ENCODE measurements at regions not wholly inside any gene's neighbourhood (a gene's known extent, or its start where the extent isn't known, plus 50 kb on each side); places are given as distances from the start of the nearest gene placed in this dataset.

DNA sequence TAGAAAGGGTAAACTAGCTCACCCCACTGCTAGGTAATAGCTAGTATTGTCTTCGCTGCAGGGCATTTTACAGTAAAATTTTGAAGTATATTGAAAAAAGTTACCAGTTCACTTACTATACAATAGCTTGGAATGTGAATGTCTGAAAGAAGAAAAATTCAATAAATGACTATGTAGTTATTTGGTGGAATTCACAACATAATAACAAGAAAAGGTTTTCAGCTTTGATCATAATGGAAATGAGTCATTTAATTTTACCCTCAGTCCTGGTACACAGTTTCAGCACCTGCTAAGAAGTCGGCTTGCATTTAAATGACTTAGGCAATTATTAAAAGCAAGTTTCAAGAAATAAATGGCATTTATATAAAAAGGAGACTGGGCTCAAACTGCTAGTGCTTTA lies 90.4 kb downstream of the NUP35 start:
- no peak for DNase-seq

DNA sequence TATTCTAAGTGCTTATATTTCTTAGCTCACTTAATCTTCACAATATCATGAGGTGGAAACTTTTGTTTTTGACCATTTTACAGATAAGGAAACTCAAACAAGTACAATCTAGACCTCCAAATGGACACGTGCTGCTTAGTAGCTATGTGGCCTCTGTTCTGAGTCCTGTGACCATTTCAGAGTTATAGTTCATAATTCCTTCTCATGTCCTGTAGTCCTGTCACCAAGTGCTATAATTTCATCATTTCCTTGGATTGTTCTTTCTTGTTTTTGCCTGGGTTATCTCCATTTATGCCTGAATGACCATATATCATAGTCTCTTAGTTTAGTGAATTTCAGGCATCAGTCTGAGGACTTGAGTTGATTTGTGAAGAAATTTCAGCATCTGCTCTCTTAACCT lies 91.7 kb downstream of the NUP35 start:
- DNase-seq, result no peak

DNA sequence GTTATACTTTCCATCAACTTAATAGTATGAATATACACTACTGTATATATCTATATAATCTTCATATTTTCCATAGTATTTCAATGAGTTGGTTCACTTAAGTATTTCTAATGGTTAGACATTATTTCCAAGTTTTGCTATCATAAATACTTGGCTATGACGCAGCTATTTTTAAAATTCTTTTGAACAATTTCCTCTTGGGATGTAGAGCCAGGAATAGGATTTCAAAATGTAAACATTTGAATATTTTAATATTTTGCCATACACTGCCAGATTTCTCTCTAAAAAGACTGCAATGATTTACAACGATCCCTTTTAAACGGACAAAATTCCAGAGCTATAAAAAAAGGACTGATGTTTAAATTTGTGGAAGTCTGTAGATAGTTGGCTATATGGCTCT lies 95.6 kb downstream of the NUP35 start:
- DNase-seq, result no peak

DNA sequence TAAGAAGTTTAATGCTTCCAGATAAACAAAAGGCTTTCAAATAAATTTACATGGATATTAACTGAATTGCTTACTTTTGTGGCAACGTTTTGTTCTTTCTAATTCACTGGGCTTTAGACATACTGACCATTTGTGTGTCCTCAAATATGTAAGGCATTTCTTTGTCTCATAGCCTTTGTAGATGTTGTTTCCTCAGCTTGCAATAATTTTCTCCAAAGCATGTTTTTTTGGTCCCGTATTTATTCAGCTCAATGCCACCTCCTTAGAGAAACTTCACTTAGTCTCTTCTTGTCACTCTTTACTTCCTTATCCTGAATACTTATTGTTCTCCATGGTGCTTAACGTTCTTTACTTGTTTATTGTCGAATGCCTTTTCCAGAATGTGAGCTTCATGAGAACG lies 98.5 kb downstream of the NUP35 start:
- no peak for DNase-seq

DNA sequence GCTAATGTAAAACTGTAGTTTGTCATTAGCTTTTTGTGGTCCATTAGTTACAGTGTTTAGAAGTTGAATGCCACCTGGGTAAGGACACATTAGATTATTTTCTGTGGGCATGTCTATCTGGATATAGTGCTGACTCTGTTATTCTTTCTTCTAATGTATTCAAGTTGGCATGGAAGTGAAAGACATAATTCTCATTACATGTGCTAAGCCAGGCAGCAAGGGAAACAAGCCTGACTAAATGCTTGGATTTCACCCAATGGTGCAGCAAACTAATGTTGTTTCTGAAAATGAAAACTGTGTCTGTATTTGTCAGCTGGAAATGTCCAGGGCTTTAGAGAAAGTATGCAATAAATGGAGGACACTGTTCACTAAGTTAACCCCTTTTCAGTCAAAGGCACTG lies 100.7 kb downstream of the NUP35 start:
- no peak for DNase-seq

DNA sequence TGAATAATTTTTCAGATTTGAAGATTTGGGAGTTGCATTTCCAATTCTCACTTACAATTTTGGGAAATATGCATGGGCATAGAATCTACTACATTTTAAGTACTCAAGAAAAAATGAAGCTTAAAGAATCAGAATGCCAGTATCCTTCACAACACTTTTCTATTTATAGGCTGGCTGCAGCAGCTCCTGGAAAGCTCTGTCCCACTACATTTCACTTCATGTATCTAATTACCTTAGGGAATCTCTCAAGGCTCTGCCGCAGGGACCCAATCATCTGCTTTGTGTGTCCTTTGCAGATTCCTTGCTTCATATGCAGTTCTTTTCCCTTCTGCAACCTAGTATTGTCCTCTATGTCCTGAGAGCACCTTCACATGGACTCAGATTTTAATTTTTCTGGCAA lies 102.9 kb downstream of the NUP35 start:
- no peak for DNase-seq

DNA sequence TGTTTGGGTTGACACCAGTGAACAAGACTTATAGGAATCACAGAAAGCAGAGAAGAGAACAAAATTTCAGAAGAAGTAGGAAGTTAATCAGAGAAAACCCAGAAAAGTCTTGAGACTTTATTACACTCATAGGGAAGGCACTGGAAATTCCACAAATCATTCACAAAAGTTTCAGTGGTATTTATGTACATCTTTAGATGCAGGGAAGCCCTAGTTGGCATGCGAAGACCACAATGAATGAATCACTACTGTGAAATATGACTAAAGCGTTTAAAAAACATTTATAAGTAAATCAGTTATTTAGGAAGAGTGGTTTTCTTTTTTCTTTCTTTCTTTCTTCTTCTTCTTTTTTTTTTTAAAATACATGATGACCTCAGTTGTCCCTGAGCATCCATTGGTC lies 105.1 kb downstream of the NUP35 start:
- DNase-seq, result no peak

DNA sequence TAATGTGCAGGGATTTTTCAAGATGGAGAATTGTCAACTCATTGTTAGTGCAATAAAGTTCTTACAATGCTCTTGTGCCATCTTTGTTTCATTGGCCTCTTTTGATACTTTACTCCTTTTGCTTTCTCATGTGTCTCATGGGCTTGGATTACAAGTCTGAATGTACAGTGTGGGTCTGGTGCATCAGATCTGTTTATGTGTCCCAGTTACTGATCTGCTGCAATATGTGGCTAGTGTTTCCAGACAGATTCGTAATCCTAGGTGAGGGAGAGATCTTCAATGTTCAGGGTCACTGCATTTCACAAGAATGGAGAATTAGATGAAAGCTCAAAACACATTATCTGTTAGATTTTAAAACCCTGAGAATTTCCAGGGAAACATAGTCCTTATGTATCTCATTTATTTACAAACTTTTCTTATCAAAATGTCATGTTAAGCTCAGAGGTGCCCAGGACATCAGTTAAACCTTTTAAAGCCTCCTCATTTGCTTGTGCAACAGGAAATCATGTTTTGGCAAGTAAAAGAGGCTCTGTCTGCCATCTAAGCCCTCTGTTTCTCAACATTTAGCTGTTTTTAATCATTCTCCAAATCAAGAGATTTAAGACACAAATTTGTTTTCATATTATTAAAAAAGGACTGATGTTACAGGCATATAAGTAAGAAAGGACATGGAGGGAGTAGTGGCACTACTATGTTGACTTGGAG lies 108.1 kb downstream of the NUP35 start:
- DNase-seq, result no peak

DNA sequence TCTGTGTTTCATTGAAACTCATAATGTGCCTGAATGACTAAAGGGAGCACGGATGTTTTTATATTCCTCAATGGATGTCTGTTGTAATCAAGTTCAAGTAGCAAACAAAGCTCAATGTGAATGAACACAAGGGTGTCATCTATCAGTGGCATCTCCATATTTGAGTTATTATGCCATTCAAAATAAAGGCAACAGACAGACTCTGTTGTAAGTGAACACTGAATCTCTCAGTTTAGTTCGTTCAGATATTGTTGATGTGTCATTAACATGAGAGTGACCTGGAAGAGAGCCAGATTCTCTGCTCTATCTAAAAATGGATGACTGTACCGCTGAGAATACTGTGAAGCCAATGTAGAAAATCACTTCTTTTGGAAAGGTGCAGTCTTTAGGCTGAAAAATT lies 118.7 kb downstream of the NUP35 start:
- no peak for DNase-seq

DNA sequence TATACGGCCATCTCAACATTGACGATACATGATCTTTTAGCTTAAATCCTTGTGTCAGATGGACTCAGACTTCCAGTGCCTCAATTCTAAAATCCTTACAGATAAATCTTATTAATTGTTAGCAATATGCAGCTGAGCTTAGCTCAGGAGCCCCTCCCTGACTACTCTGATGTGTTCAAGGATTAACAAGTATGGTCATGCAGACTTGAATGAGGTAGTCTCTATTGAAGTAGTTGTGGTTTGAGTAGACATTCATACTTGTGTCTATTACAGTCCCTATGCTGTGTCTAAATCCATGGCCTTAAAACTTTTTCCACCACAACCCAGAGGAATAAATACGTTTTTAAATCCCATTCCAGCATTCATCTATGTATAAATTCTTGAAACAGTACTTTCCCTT lies 119.5 kb downstream of the NUP35 start:
- no peak for DNase-seq

DNA sequence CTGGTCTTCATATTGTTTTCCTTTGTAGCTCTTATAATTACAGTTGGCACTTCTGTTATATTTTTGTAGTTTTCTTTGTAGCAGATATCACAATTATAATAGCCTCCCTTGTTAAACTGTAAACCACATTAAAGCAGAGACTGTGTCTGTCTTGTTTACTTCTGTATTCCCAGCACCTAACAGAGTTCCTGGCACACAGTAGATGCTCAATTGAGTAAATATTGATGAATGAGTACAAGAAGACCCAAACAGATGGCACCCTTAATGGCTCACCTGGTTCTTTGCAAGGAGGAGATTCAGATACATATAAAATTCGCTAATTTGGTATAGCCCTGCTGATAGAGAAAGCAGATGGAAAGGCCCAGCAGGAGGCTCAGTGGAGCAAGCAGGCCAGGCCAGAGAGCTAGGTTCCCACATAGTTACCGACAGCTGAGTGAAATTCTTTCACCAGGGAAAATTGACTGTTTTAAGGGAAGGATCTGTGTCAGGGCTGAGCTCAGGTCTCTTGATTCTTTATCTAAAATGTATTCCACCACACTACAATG lies 120.1 kb downstream of the NUP35 start:
- no peak for DNase-seq

DNA sequence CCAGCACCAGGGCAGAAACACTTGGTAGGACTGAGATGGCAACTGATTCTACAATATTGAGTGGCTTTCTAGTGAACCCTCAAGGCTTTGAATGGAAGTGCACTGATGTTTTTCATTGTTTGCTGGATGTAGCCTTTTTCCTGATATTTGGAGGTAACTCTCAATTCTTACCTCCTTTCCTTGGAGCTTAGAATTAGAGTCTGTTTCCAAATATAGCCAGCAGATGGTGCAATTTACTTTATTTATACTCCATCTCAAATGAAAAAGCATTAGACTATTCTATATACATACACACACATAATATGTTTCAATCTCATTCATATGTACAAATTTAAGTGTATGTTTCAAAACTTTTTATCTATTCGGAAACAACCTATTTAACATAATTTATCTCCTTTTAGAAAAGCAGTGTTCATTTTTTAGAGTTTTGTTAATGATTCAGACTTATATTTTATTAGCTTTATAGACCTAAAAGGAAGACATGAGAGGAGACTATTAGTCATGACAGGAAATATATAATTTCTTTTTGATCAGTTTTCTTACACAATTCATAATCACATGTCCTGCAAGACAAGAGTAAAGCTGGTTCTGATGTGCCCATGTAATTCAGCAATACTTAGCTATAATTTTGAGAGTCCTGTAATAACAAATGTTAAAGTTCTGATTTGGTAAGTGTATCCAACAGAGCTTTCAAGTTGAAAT lies 124.8 kb downstream of the NUP35 start:
- DNase-seq, result peak; percentile 12

DNA sequence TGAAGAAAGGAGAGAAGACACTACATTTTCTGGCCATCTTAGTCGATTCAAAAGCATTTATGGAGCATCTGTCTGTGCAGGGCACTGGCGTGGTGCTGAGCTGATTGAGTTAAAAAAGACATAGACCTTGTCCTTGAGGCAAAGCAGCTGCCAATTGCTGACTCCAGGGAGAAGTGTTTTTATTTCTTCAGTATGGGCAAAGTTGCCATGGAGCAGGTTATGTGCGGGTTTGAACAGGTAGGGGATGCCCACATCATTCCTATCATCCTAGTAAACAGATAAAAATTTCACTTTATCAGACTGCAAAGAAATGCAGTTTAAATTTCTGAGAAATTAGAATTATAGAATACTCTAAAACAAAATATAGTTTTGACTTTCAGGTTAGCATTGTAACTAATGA lies 125.8 kb downstream of the NUP35 start:
- DNase-seq, result no peak

DNA sequence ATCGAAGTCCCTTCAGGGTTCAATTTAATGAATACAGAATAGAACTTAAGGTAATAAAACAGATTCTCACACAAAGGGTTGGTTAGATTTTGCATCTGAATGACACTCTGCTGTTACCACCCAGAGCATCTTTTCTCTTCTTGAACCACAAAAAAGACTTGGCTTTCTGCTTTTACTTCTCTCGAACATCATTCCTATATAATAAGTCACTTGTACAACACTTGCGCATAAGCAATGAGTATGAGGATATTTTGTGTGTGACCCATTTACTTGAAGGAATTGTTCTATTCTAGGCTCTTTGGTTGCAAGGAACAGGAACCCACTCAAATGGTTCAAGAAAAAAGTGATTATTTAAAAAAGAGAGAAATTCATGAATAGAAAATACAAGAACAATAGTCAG lies 126.2 kb downstream of the NUP35 start:
- DNase-seq, result no peak

DNA sequence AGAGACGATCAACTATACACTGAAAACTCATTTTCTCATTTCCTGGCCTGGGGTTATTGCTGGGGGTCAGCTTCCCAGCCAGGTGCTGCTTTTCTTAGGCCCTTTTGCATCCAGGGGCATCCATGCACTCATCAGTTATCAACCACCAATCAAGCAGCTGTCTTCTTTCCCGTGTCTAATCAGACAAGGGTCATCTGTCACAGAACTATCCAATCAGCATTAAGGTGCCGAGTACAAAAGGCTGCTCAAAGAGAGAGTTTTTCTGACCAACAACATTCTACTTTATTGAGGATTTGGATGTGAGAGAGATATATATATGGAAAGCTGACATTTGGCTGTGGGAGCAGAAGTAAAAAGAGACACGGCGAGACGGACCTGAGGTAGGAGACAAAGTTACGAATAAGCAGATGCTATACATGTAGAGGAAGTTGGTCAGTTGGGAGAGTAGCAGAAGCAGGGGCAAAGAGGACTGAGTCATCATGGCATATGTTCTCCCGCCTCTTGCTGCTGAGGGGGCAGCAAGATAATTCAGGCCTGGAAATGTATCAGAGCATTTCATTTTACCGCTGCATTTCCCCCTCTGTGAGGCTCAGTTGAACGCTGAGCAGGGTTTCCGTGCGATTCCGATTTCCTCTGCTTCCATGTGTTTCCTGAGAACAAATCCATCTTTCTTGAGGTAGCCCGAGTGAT lies 129.3 kb downstream of the NUP35 start:
- no peak for DNase-seq

DNA sequence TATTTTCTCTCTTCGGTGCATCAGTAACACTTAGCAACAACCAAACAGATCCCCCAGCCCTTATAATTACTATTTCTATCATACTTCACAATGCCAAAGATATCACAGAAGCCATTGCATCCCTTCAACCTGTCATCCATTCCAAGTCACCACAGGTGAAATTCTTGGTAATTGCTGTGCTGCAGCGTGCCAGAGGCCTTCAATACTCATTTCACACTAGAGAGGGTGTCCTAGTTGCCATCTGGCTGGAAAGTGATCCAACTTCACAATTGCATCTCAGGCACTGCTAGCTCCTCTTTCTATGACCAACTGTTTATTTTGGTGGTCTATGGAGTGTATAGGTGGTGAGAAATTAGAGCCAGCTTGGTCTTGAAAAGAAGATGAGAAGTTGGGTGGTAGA lies 131.2 kb downstream of the NUP35 start:
- no peak for DNase-seq

DNA sequence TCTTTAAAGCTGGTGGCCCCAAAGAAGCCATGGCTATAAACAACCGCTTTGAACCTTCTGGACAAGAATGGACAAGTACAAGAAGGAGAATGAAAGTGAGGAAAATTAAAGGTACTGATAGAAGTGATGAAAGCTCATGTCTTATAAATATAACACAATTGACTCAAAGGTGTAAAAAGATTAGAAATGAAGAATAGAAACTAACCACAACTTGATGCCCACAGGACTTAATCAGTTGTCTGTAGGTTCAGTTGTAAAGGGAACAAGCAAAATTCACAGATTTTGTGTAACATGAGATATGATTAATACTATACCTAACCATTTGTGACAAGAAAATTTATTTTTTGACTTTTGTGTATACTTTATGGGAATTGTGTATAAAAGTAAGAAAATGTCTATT lies 135.7 kb downstream of the NUP35 start:
- no peak for DNase-seq

DNA sequence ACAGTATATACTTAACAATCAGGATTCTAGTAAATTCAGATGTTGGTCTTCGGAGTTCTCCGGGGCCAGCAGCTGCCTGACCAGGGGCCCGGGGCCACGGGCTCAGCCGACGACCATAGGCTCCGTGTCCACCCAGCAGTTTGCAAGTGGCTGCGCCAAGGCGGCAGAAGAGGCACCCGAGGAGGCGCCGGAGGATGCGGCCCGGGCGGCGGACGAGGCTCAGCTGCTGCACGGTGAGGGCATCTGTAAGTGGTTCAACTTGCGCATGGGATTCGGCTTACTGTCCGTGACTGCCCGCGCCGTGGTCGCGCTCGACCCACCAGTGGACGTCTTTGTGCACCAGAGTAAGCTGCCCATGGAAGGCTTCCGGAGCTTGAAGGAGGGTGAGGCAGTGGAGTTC lies 136.3 kb downstream of the NUP35 start:
- no peak for DNase-seq

DNA sequence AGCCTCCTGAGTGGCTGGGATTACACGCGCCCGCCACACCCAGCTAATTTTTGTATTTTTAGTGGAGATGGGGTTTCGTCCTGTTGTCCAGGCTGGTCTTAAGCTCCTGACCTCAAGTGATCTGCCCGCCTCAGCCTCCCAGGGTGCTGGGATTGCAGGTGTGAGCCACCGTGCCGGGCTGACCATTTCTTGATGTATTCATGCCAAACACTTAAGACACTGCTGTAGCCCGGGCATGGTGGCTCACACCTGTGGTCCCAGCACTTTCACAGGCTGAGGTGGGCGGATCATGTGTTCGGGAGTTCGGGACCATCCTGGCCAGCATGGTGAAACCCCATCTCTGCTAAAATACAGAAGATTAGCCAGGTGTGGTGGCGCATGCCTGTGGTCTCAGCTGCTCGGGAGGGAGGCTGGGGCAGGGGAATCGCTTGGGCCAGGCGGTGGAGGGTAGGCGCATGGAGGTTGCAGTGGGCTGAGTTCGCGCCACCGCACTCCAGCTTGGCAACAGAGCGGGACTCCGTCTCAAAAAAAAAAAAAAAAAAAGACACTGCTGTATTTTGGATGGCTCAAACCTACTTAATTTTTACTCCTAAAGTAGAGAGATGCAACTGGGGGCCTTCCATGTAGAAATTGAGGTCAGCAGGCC lies 140.8 kb downstream of the NUP35 start:
- DNase-seq, result no peak

DNA sequence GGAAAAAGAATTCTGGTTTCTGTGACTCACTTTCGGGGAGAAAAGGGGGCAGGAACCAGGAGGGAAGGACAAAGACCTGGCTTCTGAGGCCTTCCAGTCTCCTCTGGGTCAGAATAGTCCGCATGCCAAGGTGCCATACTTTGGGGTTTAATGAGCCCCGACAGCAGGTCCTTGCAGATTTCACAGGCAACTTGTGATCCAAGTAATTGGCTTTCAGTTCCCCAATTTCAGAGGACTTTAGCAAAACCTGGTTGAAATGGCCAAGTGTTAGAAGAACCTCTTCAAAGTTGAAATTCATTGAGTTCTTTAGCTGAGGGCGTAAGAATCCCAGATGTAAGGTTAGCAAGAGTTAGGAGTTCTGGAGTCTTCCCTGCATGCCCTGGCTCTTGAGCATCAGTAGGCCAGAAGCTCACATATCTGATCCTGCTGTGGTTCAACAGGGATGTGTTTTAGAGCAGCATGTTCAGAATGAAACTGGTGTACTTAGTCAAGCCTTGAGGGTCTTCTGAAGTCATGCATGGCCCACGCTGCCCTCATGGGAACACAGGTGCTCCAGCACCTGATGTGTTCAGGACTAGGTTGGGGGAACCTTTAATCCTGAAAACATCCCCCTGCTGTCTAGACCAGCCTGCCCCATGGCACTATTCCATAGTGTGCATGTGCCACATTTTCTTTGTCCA lies 143.0 kb downstream of the NUP35 start:
- DNase-seq, result no peak

DNA sequence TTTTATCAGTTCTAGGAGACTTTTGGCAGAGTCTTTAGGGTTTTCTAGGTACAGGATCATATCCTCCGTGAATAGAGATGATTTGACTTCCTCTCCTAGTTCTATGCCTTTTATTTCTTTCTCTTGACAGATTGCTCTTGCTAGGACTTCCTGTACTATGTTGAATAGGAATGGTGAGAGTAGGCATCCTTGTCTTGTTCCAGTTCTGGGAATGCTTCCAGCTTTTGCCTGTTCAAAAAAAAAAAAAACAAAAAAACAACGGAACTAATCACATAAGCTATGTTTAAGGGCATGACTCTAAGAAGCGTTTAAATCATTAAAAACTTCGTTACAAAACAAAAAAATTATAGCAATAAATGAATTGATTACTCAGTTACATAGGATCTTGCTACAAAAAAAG lies 145.7 kb downstream of the NUP35 start:
- DNase-seq, result no peak

DNA sequence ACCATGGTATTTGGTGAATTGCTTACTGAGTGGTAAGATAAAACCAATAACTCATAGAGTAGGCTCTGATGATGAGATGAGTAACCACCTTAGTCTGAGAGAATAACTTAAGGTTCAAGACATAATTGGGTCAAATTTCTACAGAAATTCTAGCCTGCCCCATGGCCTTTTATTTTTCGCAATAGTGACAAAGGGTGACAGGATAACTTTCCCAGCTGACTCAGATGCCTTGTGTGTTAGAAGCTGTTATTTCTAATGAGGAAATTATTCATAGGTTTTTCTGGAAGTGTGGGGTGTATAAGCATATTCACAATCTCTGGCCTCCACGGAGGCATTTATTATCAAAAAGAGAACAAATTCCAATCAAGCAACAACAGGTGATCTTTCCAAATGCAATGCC lies 159.0 kb downstream of the NUP35 start:
- no peak for DNase-seq

DNA sequence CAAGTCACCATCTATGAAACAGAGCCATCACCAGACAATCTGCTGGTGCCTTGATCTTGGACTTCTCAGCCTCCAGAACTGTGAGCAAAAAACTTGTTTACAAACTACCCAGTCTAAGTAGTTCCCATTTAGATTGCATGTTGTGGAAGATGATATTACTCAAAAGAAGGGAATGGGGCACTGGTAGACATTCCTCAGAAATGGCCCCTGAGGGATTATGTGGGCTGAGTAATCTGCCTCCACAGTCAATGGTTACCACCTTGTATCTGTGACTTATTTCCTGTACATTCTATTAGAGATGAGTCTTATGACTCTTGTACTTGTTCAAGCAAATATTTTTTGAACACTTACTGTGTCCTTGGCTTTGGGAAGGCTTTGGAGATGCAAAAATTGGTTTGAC lies 160.4 kb downstream of the NUP35 start:
- DNase-seq, result no peak
